ENCODE measurements at regions not wholly inside any gene's neighbourhood (a gene's known extent, or its start where the extent isn't known, plus 50 kb on each side); places are given as distances from the start of the nearest gene placed in this dataset.

- TF ChIP-seq CTCF (IDR thresholded peaks at IDR 0.05; ENCODE audit: low read depth, low read length, missing input control) = no peak
- TF ChIP-seq GABPA (IDR thresholded peaks at IDR 0.05 in 1 of 2, conservative IDR thresholded peaks at IDR 0.05 in 1 of 2) = no peak
- TF ChIP-seq MAX (IDR thresholded peaks at IDR 0.05) = no peak
- TF ChIP-seq RAD21 (IDR thresholded peaks at IDR 0.05) = no peak
- no peak for TF ChIP-seq EGR1 (IDR thresholded peaks at IDR 0.05; ENCODE audit: low read depth in 2 of 2)
- no peak for TF ChIP-seq REST (IDR thresholded peaks at IDR 0.05)
- no peak for TF ChIP-seq JUND (IDR thresholded peaks at IDR 0.05)
- no peak for TF ChIP-seq ATF3 (IDR thresholded peaks at IDR 0.05)
- no peak for TF ChIP-seq TAF1 (conservative IDR thresholded peaks at IDR 0.05)
- no peak for TF ChIP-seq SP1 (IDR thresholded peaks at IDR 0.05)
- no peak for TF ChIP-seq NR2F2 (IDR thresholded peaks at IDR 0.05)
- no peak for TF ChIP-seq YY1 (IDR thresholded peaks at IDR 0.05)
- no peak for TF ChIP-seq FOXA1 (IDR thresholded peaks at IDR 0.05)
- TF ChIP-seq RXRA (IDR thresholded peaks at IDR 0.05) = no peak
Measured at GRCh38 chr20:7057611-7058010, 290.1 kb downstream of the BMP2 start.

Data from liver (tissue), 3 donors.